DOHH2 (cell line): ENCODE measurements at regions not wholly inside any gene's neighbourhood (a gene's known extent, or its start where the extent isn't known, plus 50 kb on each side); places are given as distances from the start of the nearest gene placed in this dataset.

Source experiments
- H3F3A ChIP-seq: fragments of 200-600 bp; sonication (generic), shearing (Covaris generic); 2 replicates; pipeline ENCODE4 v1.6.0; 2016; ENCODE audit warnings: antibody characterized with exemption, mild to moderate bottlenecking; ENCODE audit not compliant: control insufficient read depth, insufficient read depth
- H3K27ac ChIP-seq: fragments of 200-600 bp; sonication (generic); 2 replicates; pipeline ENCODE4 v1.5.1; 2014; ENCODE audit warnings: low read depth, mild to moderate bottlenecking, low read length, moderate library complexity
- H3K27me3 ChIP-seq: fragments of 200-600 bp; sonication (generic); 2 replicates; pipeline ENCODE4 v1.6.1; 2014; ENCODE audit warnings: mild to moderate bottlenecking, low read length, mixed read lengths; ENCODE audit not compliant: control insufficient read depth
- H3K36me3 ChIP-seq: fragments of 200-600 bp; sonication (generic); 2 replicates; pipeline ENCODE4 v1.6.1; 2014; ENCODE audit warnings: mild to moderate bottlenecking, low read length, moderate library complexity, mixed read lengths; ENCODE audit not compliant: control insufficient read depth
- H3K4me1 ChIP-seq: fragments of 200-600 bp; sonication (generic); 2 replicates; pipeline ENCODE4 v1.6.1; 2014; ENCODE audit warnings: mild to moderate bottlenecking, low read length, mixed read lengths; ENCODE audit not compliant: control insufficient read depth
- H3K4me2 ChIP-seq: fragments of 200-600 bp; sonication (generic); 2 replicates; pipeline ENCODE4 v1.6.0; 2014; ENCODE audit warnings: mild to moderate bottlenecking, low read length, moderate library complexity
- H3K4me3 ChIP-seq: fragments of 200-600 bp; sonication (generic); 2 replicates; pipeline ENCODE4 v1.5.1; 2014; ENCODE audit warnings: mild to moderate bottlenecking, low read length, mixed read lengths
- H3K79me2 ChIP-seq: fragments of 200-600 bp; sonication (generic); 2 replicates; pipeline ENCODE4 v1.6.1; 2014; ENCODE audit warnings: mild to moderate bottlenecking, low read length, mixed read lengths; ENCODE audit not compliant: control insufficient read depth
- H3K9me2 ChIP-seq: fragments of 200-600 bp; sonication (generic); replicated peaks from 2 replicates; pipeline ENCODE4 v1.6.1; 2014; ENCODE audit warnings: mild to moderate bottlenecking, low read length, mixed read lengths; ENCODE audit not compliant: control insufficient read depth
- H3K9me3 ChIP-seq: fragments of 200-600 bp; sonication (generic); 2 replicates; pipeline ENCODE4 v1.6.1; 2014; ENCODE audit warnings: antibody characterized with exemption, low read length, mixed read lengths; ENCODE audit not compliant: control insufficient read depth, insufficient read depth
- H4K20me1 ChIP-seq: fragments of 200-600 bp; sonication (generic); 2 replicates; pipeline ENCODE4 v1.6.0; 2014; ENCODE audit warnings: low read depth, mild to moderate bottlenecking, antibody characterized with exemption, low read length, moderate library complexity; ENCODE audit not compliant: control insufficient read depth, insufficient read depth
- EZH2phosphoT487 ChIP-seq: fragments of 200-600 bp; sonication (generic); IDR thresholded peaks from 2 replicates; pipeline ENCODE4 v1.6.1; 2017; ENCODE audit warnings: borderline replicate concordance, mild to moderate bottlenecking, antibody characterized with exemption, low read length, moderate library complexity, mixed read lengths
- TF ChIP-seq, protein P1 (sequence below): fragments of 200-600 bp; sonication (generic); IDR thresholded peaks from one replicate; pipeline ENCODE4 v1.5.1; 2014; ENCODE audit warnings: antibody characterized with exemption, mild to moderate bottlenecking, low read depth, low read length; ENCODE audit not compliant: poor library complexity, severe bottlenecking

DNA sequence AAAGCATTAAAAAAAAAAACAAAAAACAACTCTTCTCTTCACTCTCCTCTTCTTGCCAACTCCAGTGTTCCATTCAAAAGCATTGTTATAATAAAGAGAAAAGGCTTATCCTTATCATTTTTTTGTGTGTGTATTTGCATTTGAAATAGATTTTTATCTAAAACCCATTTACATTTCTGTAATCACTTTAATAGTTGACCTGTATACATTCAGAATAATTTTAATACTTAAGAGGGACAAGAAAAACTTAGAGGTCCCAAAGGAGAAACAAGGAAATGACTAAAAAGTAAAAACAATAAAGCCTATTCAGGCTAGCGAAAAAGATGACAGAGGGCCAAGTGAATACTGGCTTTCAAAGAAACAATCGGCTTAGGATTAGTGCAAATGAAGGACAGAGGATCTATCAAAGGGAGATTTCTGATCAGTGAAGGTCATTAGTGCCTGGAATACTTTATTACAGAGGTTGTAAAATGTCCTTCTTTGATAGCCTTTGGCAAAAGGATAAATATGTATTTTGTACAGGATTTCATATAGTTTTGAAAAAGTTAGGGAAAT, 808.3 kb downstream of the RPA4 start:
- Histone ChIP-seq H3F3A (no peaks in the 10 kb centered on the region), H3K4me2 (no peak overlapping the region), H3K27ac (no peak overlapping the region), H3K9me3 (no peaks in the 10 kb centered on the region), H4K20me1 (no peaks in the 10 kb centered on the region), H3K36me3 (no peaks in the 10 kb centered on the region), H3K79me2 (no peaks in the 10 kb centered on the region), H3K4me3 (no peak overlapping the region), H3K9me2 (no peaks in the 10 kb centered on the region), H3K27me3 (no peaks in the 10 kb centered on the region), H3K4me1 (no peaks in the 10 kb centered on the region)
- no peak for TF ChIP-seq EZH2phosphoT487
- TF ChIP-seq, protein P1, sequence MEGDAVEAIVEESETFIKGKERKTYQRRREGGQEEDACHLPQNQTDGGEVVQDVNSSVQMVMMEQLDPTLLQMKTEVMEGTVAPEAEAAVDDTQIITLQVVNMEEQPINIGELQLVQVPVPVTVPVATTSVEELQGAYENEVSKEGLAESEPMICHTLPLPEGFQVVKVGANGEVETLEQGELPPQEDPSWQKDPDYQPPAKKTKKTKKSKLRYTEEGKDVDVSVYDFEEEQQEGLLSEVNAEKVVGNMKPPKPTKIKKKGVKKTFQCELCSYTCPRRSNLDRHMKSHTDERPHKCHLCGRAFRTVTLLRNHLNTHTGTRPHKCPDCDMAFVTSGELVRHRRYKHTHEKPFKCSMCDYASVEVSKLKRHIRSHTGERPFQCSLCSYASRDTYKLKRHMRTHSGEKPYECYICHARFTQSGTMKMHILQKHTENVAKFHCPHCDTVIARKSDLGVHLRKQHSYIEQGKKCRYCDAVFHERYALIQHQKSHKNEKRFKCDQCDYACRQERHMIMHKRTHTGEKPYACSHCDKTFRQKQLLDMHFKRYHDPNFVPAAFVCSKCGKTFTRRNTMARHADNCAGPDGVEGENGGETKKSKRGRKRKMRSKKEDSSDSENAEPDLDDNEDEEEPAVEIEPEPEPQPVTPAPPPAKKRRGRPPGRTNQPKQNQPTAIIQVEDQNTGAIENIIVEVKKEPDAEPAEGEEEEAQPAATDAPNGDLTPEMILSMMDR = no peak

DNA sequence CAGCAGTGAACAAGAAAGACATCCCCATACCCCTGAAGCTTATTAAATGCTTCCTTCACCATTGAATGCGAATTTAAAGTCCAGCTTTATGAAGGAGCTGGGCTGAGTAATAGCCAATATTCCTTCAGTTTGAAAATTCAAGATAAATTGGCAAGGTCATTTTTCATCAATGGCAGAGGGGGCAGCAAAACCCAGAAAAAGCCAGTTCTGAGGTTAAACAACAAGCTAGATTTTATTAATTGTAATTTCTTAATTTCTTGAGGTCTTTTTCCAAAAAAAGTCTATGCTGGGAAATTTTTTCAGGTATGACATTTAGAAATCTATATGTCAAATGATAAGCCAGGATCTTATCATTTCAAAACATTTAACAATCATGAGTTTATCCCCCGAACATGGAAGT, 808.9 kb downstream of the RPA4 start:
- Histone ChIP-seq H3K79me2 (no peaks in the 10 kb centered on the region), H3F3A (no peaks in the 10 kb centered on the region), H3K9me3 (no peaks in the 10 kb centered on the region), H3K9me2 (no peaks in the 10 kb centered on the region), H3K4me1 (no peaks in the 10 kb centered on the region), H3K4me2 (no peak overlapping the region), H3K36me3 (no peaks in the 10 kb centered on the region), H3K4me3 (no peak overlapping the region), H3K27ac (no peak overlapping the region), H4K20me1 (no peaks in the 10 kb centered on the region), H3K27me3 (no peaks in the 10 kb centered on the region)
- no peak for TF ChIP-seq EZH2phosphoT487
- TF ChIP-seq, protein P1 = no peak

DNA sequence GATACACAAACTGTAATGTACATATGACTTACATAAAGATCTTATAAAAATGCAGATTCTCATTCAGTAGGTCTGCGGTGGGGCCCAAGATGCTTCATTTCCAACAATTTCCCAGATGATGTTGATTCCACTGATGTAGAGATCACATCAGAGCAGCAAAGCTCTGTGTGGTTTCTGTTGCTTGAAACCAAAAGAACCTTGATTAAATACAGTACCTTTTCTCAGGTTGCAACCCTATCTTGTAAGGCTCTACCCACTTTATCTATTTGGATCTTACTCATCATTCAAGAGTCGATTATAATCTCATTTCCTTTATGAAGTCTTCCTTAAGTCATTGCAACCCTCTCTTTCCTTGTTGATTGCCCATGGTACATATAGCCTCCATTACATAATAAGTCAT, 816.8 kb downstream of the RPA4 start:
- H3K36me3 ChIP-seq = no peaks in the 10 kb centered on the region
- no peaks in the 10 kb centered on the region for H3K79me2 ChIP-seq
- H3K9me2 ChIP-seq = no peaks in the 10 kb centered on the region
- no peaks in the 10 kb centered on the region for H3K9me3 ChIP-seq
- no peak for TF ChIP-seq EZH2phosphoT487
- TF ChIP-seq, protein P1 = no peak
- no peaks in the 10 kb centered on the region for H3F3A ChIP-seq
- H3K27me3 ChIP-seq = no peaks in the 10 kb centered on the region
- no peak overlapping the region for H3K4me2 ChIP-seq
- H3K4me3 ChIP-seq = no peak overlapping the region
- no peaks in the 10 kb centered on the region for H4K20me1 ChIP-seq
- H3K27ac ChIP-seq = no peak overlapping the region
- no peaks in the 10 kb centered on the region for H3K4me1 ChIP-seq
